GM12874 (cell line): ENCODE measurements at regions not wholly inside any gene's neighbourhood (a gene's known extent, or its start where the extent isn't known, plus 50 kb on each side); places are given as distances from the start of the nearest gene placed in this dataset.

Source experiments
- TF ChIP-seq, protein P1 (sequence below): IDR thresholded peaks from 2 replicates; pipeline ENCODE4 v1.5.1; 2011; ENCODE audit warnings: low read depth, mild to moderate bottlenecking, control low read depth, low read length, moderate library complexity; ENCODE audit not compliant: insufficient read depth

DNA sequence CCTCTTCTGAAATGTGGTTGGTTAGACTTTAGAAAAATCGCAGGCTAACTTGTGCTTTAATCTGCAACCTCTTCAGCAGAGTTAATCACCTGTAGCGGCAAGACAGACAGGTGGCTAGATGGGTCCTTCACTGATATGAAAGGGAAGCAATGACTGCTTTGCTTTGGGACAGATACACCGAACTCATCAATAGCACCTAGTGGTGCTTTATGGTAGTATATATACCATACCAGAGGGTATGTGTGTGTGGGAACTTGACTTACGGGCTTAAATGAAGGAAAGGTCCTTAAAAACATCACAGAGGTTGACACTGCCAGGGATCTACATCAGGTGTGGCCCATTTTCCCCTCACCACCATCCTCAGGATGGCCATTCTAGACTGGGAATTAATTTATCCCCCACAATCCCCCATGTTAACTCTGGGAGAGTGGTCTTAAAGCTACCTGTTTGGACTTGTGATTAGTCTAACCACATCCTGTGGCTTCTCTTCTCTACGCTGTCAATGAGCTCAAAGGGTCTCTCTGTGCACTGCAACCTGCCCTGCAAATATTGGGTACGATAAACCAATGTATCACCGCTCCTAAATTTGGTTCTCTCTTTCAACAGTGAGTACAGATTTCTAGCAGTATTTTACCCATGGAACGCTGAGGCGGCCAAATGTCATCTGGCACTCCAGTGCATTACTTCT lies 162.7 kb downstream of the SIPA1L2 start:
- TF ChIP-seq, protein P1, sequence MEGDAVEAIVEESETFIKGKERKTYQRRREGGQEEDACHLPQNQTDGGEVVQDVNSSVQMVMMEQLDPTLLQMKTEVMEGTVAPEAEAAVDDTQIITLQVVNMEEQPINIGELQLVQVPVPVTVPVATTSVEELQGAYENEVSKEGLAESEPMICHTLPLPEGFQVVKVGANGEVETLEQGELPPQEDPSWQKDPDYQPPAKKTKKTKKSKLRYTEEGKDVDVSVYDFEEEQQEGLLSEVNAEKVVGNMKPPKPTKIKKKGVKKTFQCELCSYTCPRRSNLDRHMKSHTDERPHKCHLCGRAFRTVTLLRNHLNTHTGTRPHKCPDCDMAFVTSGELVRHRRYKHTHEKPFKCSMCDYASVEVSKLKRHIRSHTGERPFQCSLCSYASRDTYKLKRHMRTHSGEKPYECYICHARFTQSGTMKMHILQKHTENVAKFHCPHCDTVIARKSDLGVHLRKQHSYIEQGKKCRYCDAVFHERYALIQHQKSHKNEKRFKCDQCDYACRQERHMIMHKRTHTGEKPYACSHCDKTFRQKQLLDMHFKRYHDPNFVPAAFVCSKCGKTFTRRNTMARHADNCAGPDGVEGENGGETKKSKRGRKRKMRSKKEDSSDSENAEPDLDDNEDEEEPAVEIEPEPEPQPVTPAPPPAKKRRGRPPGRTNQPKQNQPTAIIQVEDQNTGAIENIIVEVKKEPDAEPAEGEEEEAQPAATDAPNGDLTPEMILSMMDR = no peak

- TF ChIP-seq, protein P1 = no peak
Measured at GRCh38 chr1:232464325-232464724, 165.6 kb downstream of the SIPA1L2 start.

- TF ChIP-seq, protein P1 = no peak
Measured at GRCh38 chr1:232463225-232463624, 166.7 kb downstream of the SIPA1L2 start.

DNA sequence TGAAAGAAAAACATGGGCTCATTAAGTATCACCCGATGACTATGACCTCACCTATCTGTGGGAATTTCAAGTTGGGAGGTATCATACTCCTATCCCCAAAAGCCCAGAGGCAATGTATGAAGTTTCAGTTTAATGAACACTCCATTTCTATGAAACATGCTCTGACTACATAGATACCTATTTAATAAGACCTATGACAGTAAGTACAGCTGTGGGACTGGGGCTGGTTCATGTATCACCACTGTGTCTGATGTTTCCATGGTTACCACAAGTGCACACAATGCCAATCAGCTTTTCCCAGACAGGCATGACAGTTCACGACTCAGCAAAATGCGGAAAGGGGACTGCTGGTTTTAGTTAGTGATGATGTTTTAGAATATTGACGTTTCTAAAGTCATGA lies 167.7 kb downstream of the SIPA1L2 start:
- TF ChIP-seq, protein P1 = no peak

DNA sequence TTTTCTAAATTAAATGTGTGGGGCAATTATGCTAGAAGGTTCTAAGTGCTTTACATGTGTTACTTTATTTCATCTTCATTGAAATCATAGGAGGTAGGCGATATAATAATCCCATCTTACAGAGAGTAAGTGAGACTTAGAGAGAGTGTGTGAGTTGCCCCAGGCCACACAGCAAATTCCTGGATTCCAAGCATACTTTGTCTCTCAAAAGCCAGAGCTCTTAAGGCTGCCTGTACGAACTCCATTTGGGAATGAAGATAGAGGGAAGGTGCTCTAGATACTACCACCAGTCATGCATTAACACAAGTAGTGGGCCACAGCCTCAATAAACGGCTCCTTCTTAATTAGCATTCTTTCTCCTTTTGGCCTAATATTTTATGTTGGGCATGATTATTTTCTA lies 170.1 kb downstream of the SIPA1L2 start:
- TF ChIP-seq, protein P1 = no peak

- TF ChIP-seq, protein P1 = no peak
Measured at GRCh38 chr1:232459087-232459486, 170.8 kb downstream of the SIPA1L2 start.

DNA sequence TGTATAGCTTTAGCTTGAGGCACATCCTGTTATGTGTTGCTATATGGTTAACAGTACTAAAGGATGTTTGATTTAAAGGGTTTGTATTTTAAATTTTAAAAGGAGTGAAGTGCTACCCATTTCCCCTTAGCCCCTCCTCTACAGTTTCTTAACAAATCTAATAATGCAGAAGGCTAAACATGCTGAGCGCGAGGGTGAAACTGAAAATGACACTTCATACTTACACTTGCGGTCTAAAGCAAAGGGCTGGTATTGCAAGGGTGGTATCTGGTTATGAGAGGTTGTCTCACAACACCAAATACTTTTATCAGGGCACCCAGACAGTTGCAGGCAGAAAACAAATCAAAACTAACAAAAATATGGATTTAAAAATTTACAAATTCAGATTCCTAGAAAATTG lies 172.3 kb downstream of the SIPA1L2 start:
- TF ChIP-seq, protein P1 = no peak

GRCh38 chr1:232456714-232457113 lies 173.2 kb downstream of the SIPA1L2 start:
- TF ChIP-seq, protein P1 = no peak
